Upper lobe of left lung (tissue), 6 donors: ENCODE measurements at regions not wholly inside any gene's neighbourhood (a gene's known extent, or its start where the extent isn't known, plus 50 kb on each side); places are given as distances from the start of the nearest gene placed in this dataset.

Source experiments
- ATAC-seq, 2 donors: fragments of 200-7000 bp; cut with Tn5 transposase; one replicate each; pipeline ENCODE4 v1.9.1; 2022; ENCODE audit warnings: mild to moderate bottlenecking in 2 of 2, moderate library complexity in 2 of 2; ENCODE audit not compliant: low FRiP score in 2 of 2
- DNase-seq, 2 donors: peaks; one replicate each; pipeline ENCODE4 v3.0.0-alpha.2; 2019 to 2020
- H3K27ac ChIP-seq, 4 donors: fragments of 200-600 bp; sonication (generic); one replicate each; pipeline ENCODE4 v1.5.1; 2016 to 2019
- H3K27me3 ChIP-seq, 4 donors: fragments of 200-600 bp; sonication (generic); one replicate each; pipeline ENCODE4 v1.5.1; 2017 to 2019
- H3K36me3 ChIP-seq, 4 donors: fragments of 200-600 bp; sonication (generic); one replicate each; pipeline ENCODE4 v1.5.1; 2016 to 2019
- H3K4me1 ChIP-seq, 4 donors: fragments of 200-600 bp; sonication (generic); one replicate each; pipeline ENCODE4 v1.5.1; 2018 to 2019
- H3K4me3 ChIP-seq, 4 donors: fragments of 200-600 bp; sonication (generic); one replicate each; pipeline ENCODE4 v1.5.1; 2017 to 2019; ENCODE audit warnings: mild to moderate bottlenecking in 2 of 4, moderate library complexity in 1 of 4
- H3K9me3 ChIP-seq, 4 donors: fragments of 200-600 bp; sonication (generic); one replicate each; pipeline ENCODE4 v1.5.1; 2018 to 2019
- EP300 ChIP-seq, 4 donors: sonication (generic); formaldehyde crosslinking; IDR thresholded peaks; one replicate each; pipeline ENCODE4 v1.5.1; 2017; ENCODE audit warnings: antibody characterized with exemption in 4 of 4, control low read depth in 2 of 4
- POLR2A ChIP-seq, 4 donors: fragments of 450-650 bp; IDR thresholded peaks; one replicate each; pipeline ENCODE4 v1.5.1; 2016 to 2017; ENCODE audit warnings: antibody characterized with exemption in 4 of 4, mild to moderate bottlenecking in 2 of 4
- POLR2AphosphoS5 ChIP-seq, 2 donors: sonication (generic); formaldehyde crosslinking; IDR thresholded peaks; one replicate each; pipeline ENCODE4 v1.5.1; 2017; ENCODE audit warnings: antibody characterized with exemption in 2 of 2
- whole genome bisulfite sequencing, 2 donors: methylation state at CpG; one replicate each; pipeline ENCODE4 v1.1.5; 2017 to 2018; 5-methylcytosine and 5-hydroxymethylcytosine counted together
- TF ChIP-seq, protein P1 (sequence below), 6 experiments: fragments of 450-650 bp in 4 of 6; fragments of 200-600 bp in 2 of 6; sonication (generic) in 2 of 6; IDR thresholded peaks; one replicate each; pipeline ENCODE4 v1.5.1; 2016 to 2019; ENCODE audit warnings: antibody characterized with exemption in 6 of 6
- donor health status: DM: no; HTN: no; CAD: no; lungs with moderate emphysema.
- donor health status: DM: no; HTN: yes; CAD: no; lungs with severe emphysema.

DNA sequence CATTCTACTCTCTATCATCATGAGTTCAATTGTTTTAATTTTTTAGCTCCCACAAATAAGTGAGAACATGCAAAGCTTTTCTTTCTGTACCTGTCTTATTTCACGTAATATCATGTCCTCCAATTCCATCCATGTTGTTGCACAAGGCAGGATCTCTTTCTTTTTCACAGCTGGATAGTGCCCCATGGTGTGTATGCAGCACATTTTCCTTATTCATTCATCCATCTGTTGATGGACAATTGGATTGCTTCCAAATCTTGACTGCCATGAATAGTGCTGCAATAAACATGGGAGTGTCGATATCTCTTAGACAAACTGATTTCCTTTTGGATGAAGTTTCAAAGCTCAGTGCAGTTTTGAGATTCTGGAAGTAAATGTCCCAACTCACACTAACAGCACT, 326.9 kb downstream of the FGF9 start:
- H3K4me3 ChIP-seq = no peak overlapping the region
- no peak overlapping the region for H3K27ac ChIP-seq
- 68 to 69% methylated on average over 2 of the region's 2 CpGs for WGBS, 2 donors
- ATAC-seq = no peak
- no peaks in the 10 kb centered on the region for H3K9me3 ChIP-seq
- no peak for DNase-seq
- H3K27me3 ChIP-seq = no peaks in the 10 kb centered on the region
- H3K4me1 ChIP-seq = no peaks in the 10 kb centered on the region
- TF ChIP-seq POLR2A (IDR thresholded peaks at IDR 0.05) = no peak
- no peak for TF ChIP-seq POLR2AphosphoS5 (IDR thresholded peaks at IDR 0.05)
- no peak for TF ChIP-seq EP300 (IDR thresholded peaks at IDR 0.05)
- TF ChIP-seq, protein P1, sequence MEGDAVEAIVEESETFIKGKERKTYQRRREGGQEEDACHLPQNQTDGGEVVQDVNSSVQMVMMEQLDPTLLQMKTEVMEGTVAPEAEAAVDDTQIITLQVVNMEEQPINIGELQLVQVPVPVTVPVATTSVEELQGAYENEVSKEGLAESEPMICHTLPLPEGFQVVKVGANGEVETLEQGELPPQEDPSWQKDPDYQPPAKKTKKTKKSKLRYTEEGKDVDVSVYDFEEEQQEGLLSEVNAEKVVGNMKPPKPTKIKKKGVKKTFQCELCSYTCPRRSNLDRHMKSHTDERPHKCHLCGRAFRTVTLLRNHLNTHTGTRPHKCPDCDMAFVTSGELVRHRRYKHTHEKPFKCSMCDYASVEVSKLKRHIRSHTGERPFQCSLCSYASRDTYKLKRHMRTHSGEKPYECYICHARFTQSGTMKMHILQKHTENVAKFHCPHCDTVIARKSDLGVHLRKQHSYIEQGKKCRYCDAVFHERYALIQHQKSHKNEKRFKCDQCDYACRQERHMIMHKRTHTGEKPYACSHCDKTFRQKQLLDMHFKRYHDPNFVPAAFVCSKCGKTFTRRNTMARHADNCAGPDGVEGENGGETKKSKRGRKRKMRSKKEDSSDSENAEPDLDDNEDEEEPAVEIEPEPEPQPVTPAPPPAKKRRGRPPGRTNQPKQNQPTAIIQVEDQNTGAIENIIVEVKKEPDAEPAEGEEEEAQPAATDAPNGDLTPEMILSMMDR (IDR thresholded peaks at IDR 0.05) = no peak
- no peaks in the 10 kb centered on the region for H3K36me3 ChIP-seq

DNA sequence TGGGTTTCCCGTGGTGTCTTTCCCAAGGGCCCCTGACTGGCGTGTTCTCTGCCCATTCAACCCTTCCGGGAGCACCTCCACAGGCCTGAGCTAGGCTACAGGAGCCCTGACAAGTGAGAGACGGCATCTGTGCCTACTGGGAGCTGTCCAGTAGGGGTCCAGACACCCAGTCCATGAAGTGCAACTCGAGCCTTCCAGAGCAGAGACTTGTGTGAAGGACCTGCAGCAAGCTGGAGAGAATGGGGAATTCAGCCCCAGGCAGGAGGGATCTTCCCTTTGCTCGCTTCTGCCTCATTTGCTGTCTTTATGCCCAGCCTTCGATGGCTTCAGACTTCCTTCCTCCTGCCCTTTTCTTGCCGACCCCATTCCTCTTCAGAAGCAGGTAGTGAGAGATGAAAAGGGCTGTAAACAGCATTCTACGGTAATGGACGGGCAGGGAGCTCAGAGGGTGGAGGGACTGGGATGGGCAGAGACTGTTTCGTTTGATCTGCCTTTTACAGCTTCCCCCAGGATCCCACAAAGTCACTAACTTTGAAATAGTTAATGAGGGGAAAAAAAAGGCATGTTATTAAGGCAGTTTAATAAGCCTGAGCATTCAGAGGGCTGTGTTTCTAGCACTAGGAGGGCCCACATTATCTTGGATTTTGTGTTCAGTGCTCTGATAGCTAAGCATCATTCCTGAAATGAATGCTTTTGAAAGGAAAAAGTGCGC, 327.6 kb downstream of the FGF9 start:
- no peaks in the 10 kb centered on the region for H3K27me3 ChIP-seq
- H3K4me3 ChIP-seq = no peak overlapping the region
- no peak for DNase-seq
- no peak for ATAC-seq
- TF ChIP-seq, protein P1 (IDR thresholded peaks at IDR 0.05) = no peak
- no peak for TF ChIP-seq EP300 (IDR thresholded peaks at IDR 0.05)
- no peak for TF ChIP-seq POLR2A (IDR thresholded peaks at IDR 0.05)
- TF ChIP-seq POLR2AphosphoS5 (IDR thresholded peaks at IDR 0.05) = no peak
- 57 to 59% methylated on average over 12 of the region's 12 CpGs for WGBS, 2 donors
- no peaks in the 10 kb centered on the region for H3K36me3 ChIP-seq
- no peaks in the 10 kb centered on the region for H3K4me1 ChIP-seq
- no peak overlapping the region for H3K27ac ChIP-seq
- H3K9me3 ChIP-seq = no peaks in the 10 kb centered on the region

DNA sequence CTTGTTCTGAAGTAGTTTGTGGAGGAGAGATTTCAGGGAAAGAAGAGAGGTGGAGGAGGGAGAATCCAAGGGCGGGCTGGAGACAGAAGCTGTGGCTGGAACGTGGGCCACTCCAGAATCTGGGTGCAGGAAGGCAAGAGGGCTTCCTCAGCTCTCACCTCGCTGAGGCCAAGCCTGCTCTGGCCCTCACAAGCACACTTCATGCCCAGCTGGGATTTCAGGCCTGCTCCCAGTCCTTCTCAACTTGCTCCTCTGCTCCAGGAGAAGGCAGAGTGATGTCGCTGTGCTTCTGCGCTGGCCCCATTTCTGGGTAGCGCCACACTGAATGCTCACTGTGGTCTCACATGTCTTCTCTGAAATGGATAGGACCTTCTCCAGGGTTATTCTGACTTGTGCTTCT, 328.8 kb downstream of the FGF9 start:
- WGBS, 2 donors = 82 to 87% methylated on average over 6 of the region's 6 CpGs
- no peak for DNase-seq
- TF ChIP-seq POLR2A (IDR thresholded peaks at IDR 0.05) (no peak), EP300 (IDR thresholded peaks at IDR 0.05) (no peak), POLR2AphosphoS5 (IDR thresholded peaks at IDR 0.05) (no peak)

DNA sequence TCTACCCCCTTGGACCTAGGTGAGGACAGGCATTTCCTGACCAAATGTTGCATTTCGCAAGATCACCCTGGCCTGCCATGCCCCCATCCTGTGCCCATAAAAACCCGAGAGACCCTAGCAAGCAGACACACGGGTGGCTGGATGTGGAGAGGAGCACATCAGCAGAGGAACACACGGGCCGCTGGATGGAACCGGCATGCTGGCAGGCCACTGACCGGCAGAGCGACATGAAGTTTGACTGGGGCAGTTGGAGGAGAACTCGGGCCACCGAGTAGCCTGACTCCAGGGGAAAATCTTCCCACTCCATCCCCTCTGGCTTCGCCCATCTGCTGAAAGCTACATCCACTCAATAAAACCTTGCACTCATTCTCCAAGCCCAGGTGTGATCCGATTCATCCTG, 329.3 kb downstream of the FGF9 start:
- 86 to 91% methylated on average over 11 of the region's 12 CpGs for WGBS, 2 donors
- Histone ChIP-seq H3K36me3 (no peaks in the 10 kb centered on the region), H3K27me3 (no peaks in the 10 kb centered on the region), H3K4me1 (no peaks in the 10 kb centered on the region), H3K4me3 (no peak overlapping the region), H3K9me3 (no peaks in the 10 kb centered on the region), H3K27ac (no peak overlapping the region)
- TF ChIP-seq, protein P1 (IDR thresholded peaks at IDR 0.05) = no peak
- TF ChIP-seq EP300 (IDR thresholded peaks at IDR 0.05) (no peak), POLR2AphosphoS5 (IDR thresholded peaks at IDR 0.05) (no peak), POLR2A (IDR thresholded peaks at IDR 0.05) (no peak)
- peak in 1 of 2 donors; percentile 23 for DNase-seq
- ATAC-seq = no peak

More for the DNA sequence above, 328.8 kb downstream of the FGF9 start:
- H3K27me3 ChIP-seq = no peaks in the 10 kb centered on the region
- ATAC-seq = no peak
- no peaks in the 10 kb centered on the region for H3K4me1 ChIP-seq
- H3K27ac ChIP-seq = no peak overlapping the region
- H3K9me3 ChIP-seq = no peaks in the 10 kb centered on the region
- H3K4me3 ChIP-seq = no peak overlapping the region
- no peaks in the 10 kb centered on the region for H3K36me3 ChIP-seq

DNA sequence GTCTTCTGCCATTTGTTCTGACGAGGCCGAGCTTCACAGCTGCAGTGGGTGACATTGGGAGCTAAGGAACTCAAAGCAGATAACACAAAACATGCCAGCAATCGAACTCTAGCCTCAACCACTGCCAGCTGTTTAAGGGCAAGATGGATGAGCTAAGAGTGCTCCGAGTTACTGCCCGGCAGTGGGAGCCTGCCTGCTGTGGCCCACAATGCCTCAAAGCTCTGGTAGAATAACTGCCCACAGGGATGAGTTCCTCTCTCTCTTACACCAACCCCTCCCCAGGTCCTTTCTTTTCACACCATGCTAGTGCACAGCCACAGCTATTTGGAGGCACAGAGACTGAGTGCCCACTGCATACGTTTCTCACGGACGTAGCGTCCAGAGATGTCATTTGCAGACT, 330.5 kb downstream of the FGF9 start:
- TF ChIP-seq, protein P1 (IDR thresholded peaks at IDR 0.05) = no peak
- TF ChIP-seq POLR2AphosphoS5 (IDR thresholded peaks at IDR 0.05) = no peak
- no peak for TF ChIP-seq EP300 (IDR thresholded peaks at IDR 0.05)
- TF ChIP-seq POLR2A (IDR thresholded peaks at IDR 0.05) = no peak
- DNase-seq = no peak
- WGBS, 2 donors = 83 to 97% methylated on average over 4 to 9 of the region's 9 CpGs
- Histone ChIP-seq H3K27me3 (no peaks in the 10 kb centered on the region), H3K27ac (no peak overlapping the region), H3K4me3 (no peak overlapping the region), H3K4me1 (no peaks in the 10 kb centered on the region), H3K9me3 (no peaks in the 10 kb centered on the region), H3K36me3 (no peaks in the 10 kb centered on the region)
- no peak for ATAC-seq
